H9 (cell line): ENCODE measurements at regions not wholly inside any gene's neighbourhood (a gene's known extent, or its start where the extent isn't known, plus 50 kb on each side); places are given as distances from the start of the nearest gene placed in this dataset.

Experiments
- DNase-seq: peaks from one replicate; pipeline ENCODE4 v3.0.0-alpha.2; 2017
- H2AFZ ChIP-seq: one replicate; pipeline ENCODE4 v1.6.1; 2013; ENCODE audit warnings: mild to moderate bottlenecking, low read length, control low read depth, moderate library complexity
- H2AK5ac ChIP-seq: 2 replicates; pipeline ENCODE4 v1.6.1; 2013; ENCODE audit warnings: low read length, control low read depth, mixed read lengths; ENCODE audit not compliant: insufficient read length
- H2BK120ac ChIP-seq: one replicate; pipeline ENCODE4 v1.6.1; 2013; ENCODE audit warnings: low read depth, mild to moderate bottlenecking, low read length, control low read depth, inconsistent platforms; ENCODE audit not compliant: poor library complexity, severe bottlenecking
- H2BK12ac ChIP-seq: 2 replicates; pipeline ENCODE4 v1.6.1; 2013; ENCODE audit warnings: low read length, control low read depth, mixed read lengths, low read depth; ENCODE audit not compliant: insufficient read length
- H2BK15ac ChIP-seq: 2 replicates; pipeline ENCODE4 v1.6.1; 2013; ENCODE audit warnings: low read depth, low read length, control low read depth
- H2BK20ac ChIP-seq: one replicate; pipeline ENCODE4 v1.6.1; 2013; ENCODE audit warnings: low read depth, mild to moderate bottlenecking, low read length, control low read depth, inconsistent platforms; ENCODE audit not compliant: poor library complexity, severe bottlenecking
- H2BK5ac ChIP-seq: 2 replicates; pipeline ENCODE4 v1.6.1; 2013; ENCODE audit warnings: low read length, control low read depth, mixed read lengths; ENCODE audit not compliant: insufficient read length
- H3K14ac ChIP-seq: 2 replicates; pipeline ENCODE4 v1.6.1; 2013; ENCODE audit warnings: low read length, control low read depth; ENCODE audit not compliant: insufficient read depth
- H3K18ac ChIP-seq: 2 replicates; pipeline ENCODE4 v1.6.1; 2013; ENCODE audit warnings: low read depth, mild to moderate bottlenecking, mixed read lengths, low read length, control low read depth; ENCODE audit not compliant: insufficient read length
- H3K23ac ChIP-seq: 2 replicates; pipeline ENCODE4 v1.6.1; 2013; ENCODE audit warnings: low read length, control low read depth, mixed read lengths, low read depth; ENCODE audit not compliant: insufficient read length
- H3K23me2 ChIP-seq: 2 replicates; pipeline ENCODE4 v1.6.1; 2013; ENCODE audit warnings: low read depth, mild to moderate bottlenecking, mixed read lengths, low read length, control low read depth; ENCODE audit not compliant: insufficient read length, poor library complexity, severe bottlenecking
- H3K27ac ChIP-seq: 2 replicates; pipeline ENCODE4 v1.5.1; 2013; ENCODE audit warnings: low read length, control low read depth, mixed read lengths, low read depth; ENCODE audit not compliant: insufficient read length
- H3K27me3 ChIP-seq: 2 replicates; pipeline ENCODE4 v1.6.1; 2013; ENCODE audit warnings: low read length, control low read depth, inconsistent platforms; ENCODE audit not compliant: insufficient read depth
- H3K4ac ChIP-seq: 2 replicates; pipeline ENCODE4 v1.6.1; 2013; ENCODE audit warnings: low read depth, mild to moderate bottlenecking, control low read depth, inconsistent platforms, low read length, moderate library complexity
- H3K4me1 ChIP-seq: 2 replicates; pipeline ENCODE4 v1.6.1; 2013; ENCODE audit warnings: low read length, control low read depth, inconsistent platforms; ENCODE audit not compliant: insufficient read depth
- H3K4me2 ChIP-seq: 2 replicates; pipeline ENCODE4 v1.6.1; 2013; ENCODE audit warnings: low read length, control low read depth, mixed read lengths; ENCODE audit not compliant: insufficient read length, insufficient read depth
- H3K56ac ChIP-seq: 2 replicates; pipeline ENCODE4 v1.6.1; 2013; ENCODE audit warnings: low read depth, mild to moderate bottlenecking, mixed read lengths, low read length, control low read depth; ENCODE audit not compliant: insufficient read length
- H3K79me1 ChIP-seq: 2 replicates; pipeline ENCODE4 v1.6.1; 2013; ENCODE audit warnings: low read depth, mild to moderate bottlenecking, moderate library complexity, low read length, control low read depth, inconsistent platforms; ENCODE audit not compliant: insufficient read depth, poor library complexity, severe bottlenecking
- H3K79me2 ChIP-seq: 2 replicates; pipeline ENCODE4 v1.6.1; 2013; ENCODE audit warnings: low read length, control low read depth, inconsistent platforms; ENCODE audit not compliant: insufficient read depth
- H3K9ac ChIP-seq: 2 replicates; pipeline ENCODE4 v1.6.1; 2013; ENCODE audit warnings: low read length, control low read depth, mixed read lengths; ENCODE audit not compliant: insufficient read length; ENCODE audit errors: extremely low read depth
- H3K9me3 ChIP-seq: one replicate; pipeline ENCODE4 v1.6.1; 2013; ENCODE audit warnings: low read depth, low read length, inconsistent platforms; ENCODE audit not compliant: control insufficient read depth
- H3T11ph ChIP-seq: one replicate; pipeline ENCODE4 v1.6.1; 2013; ENCODE audit warnings: mild to moderate bottlenecking, low read length, control low read depth, inconsistent platforms
- H4K20me1 ChIP-seq: one replicate; pipeline ENCODE4 v1.6.1; 2013; ENCODE audit not compliant: control insufficient read depth, insufficient read length, insufficient read depth
- H4K5ac ChIP-seq: 2 replicates; pipeline ENCODE4 v1.6.1; 2013; ENCODE audit warnings: low read depth, mild to moderate bottlenecking, mixed read lengths, low read length, control low read depth; ENCODE audit not compliant: insufficient read length
- H4K8ac ChIP-seq: replicated peaks from 2 replicates; pipeline ENCODE4 v1.6.1; 2013; ENCODE audit warnings: low read length, control low read depth, mixed read lengths, low read depth; ENCODE audit not compliant: insufficient read length
- H4K91ac ChIP-seq: 2 replicates; pipeline ENCODE4 v1.6.1; 2013; ENCODE audit warnings: low read depth, mild to moderate bottlenecking, moderate library complexity, mixed read lengths, low read length, control low read depth; ENCODE audit not compliant: insufficient read length
- H3K27ac Mint-ChIP-seq, 3 experiments: 2 replicates in 2 of 3; 3 replicates in 1 of 3; pipeline ENCODE4 v1.8.0; 2020 to 2021; ENCODE audit warnings: mixed read lengths in 3 of 3, mild to moderate bottlenecking in 1 of 3, moderate library complexity in 1 of 3
- H3K27me3 Mint-ChIP-seq: 2 replicates; pipeline ENCODE4 v1.8.0; 2021; ENCODE audit warnings: low read depth, mild to moderate bottlenecking, moderate library complexity, mixed read lengths
- H3K36me3 Mint-ChIP-seq, 3 experiments: 2 replicates in 2 of 3; 3 replicates in 1 of 3; pipeline ENCODE4 v1.8.0; 2020 to 2021; ENCODE audit warnings: low read depth in 3 of 3, mixed read lengths in 3 of 3; ENCODE audit not compliant: insufficient read depth in 1 of 3
- H3K4me1 Mint-ChIP-seq, 2 experiments: 2 replicates each; pipeline ENCODE4 v1.8.0; 2020; ENCODE audit warnings: mixed read lengths in 2 of 2
- H3K4me3 Mint-ChIP-seq, 2 experiments: 2 replicates in 1 of 2; 3 replicates in 1 of 2; pipeline ENCODE4 v1.8.0; 2020 to 2021; ENCODE audit warnings: mild to moderate bottlenecking in 2 of 2, mixed read lengths in 2 of 2, moderate library complexity in 1 of 2
- H3K9me3 Mint-ChIP-seq, 2 experiments: 2 replicates in 1 of 2; 3 replicates in 1 of 2; pipeline ENCODE4 v1.8.0; 2020; ENCODE audit warnings: mild to moderate bottlenecking in 2 of 2, mixed read lengths in 2 of 2, moderate library complexity in 1 of 2
- CTCF ChIP-seq: fragments of 200-600 bp; sonication (generic); conservative IDR thresholded peaks from 3 replicates; pipeline ENCODE4 v1.8.0; 2021; ENCODE audit warnings: antibody characterized with exemption, mild to moderate bottlenecking
- WGBS: extraction: QIAGEN DNeasy Blood & Tissue Kit; methylation state at CpG from one replicate; pipeline ENCODE4 v1.1.7; 2013; ENCODE audit warnings: missing lambda C conversion rate, low lambda C conversion rate, mixed read lengths; ENCODE audit not compliant: insufficient read length; ENCODE audit errors: extremely low coverage; 5-methylcytosine and 5-hydroxymethylcytosine counted together

- no peak overlapping the region for H4K8ac ChIP-seq
- H3K79me1 ChIP-seq: no peaks in the 10 kb centered on the region
- TF ChIP-seq CTCF: no peak
- no peak overlapping the region for H2BK20ac ChIP-seq
- no peak overlapping the region for H3K27ac ChIP-seq
- no peak overlapping the region for H4K5ac ChIP-seq
- H3K56ac ChIP-seq: no peak overlapping the region
- no peaks in the 10 kb centered on the region for H3K23me2 ChIP-seq
- Mint-ChIP-seq H3K9me3 (peaks cover 0 to 7% of the 10 kb centered on the region in 2 experiments; a peak in 2 of 5 replicates), H3K36me3 (peaks cover 0 to 12% (median 0%) of the 10 kb centered on the region in 3 experiments; a peak in 2 of 7 replicates), H3K4me1 (peaks cover 15% of the 10 kb centered on the region in 2 experiments), H3K4me3 (no peak overlapping the region), H3K27ac (no peak overlapping the region), H3K27me3 (no peaks in the 10 kb centered on the region)
- H3K9me3 ChIP-seq: no peaks in the 10 kb centered on the region
- DNase-seq: no peak
- no peak overlapping the region for H3K14ac ChIP-seq
- H3K23ac ChIP-seq: no peak overlapping the region
- H2BK120ac ChIP-seq: no peak overlapping the region
- no peaks in the 10 kb centered on the region for H4K20me1 ChIP-seq
- H2BK5ac ChIP-seq: no peak overlapping the region
- no peaks in the 10 kb centered on the region for H3K4me1 ChIP-seq
- no peak overlapping the region for H2AFZ ChIP-seq
- H3T11ph ChIP-seq: no peak overlapping the region
- no peak overlapping the region for H2BK12ac ChIP-seq
- H3K4me2 ChIP-seq: no peak overlapping the region
- H2BK15ac ChIP-seq: no peak overlapping the region
- no peak overlapping the region for H3K4ac ChIP-seq
- H3K79me2 ChIP-seq: no peaks in the 10 kb centered on the region
- H3K27me3 ChIP-seq: no peaks in the 10 kb centered on the region
- WGBS: no CpG with 5 or more reads among the region's 5 CpGs
- H2AK5ac ChIP-seq: no peak overlapping the region
- no peak overlapping the region for H3K9ac ChIP-seq
- H3K18ac ChIP-seq: no peak overlapping the region
- no peak overlapping the region for H4K91ac ChIP-seq
Observed at GRCh38 chr2:63679252-63679855, 90.6 kb downstream of the MDH1 start.
